H9 (cell line): ENCODE measurements at regions not wholly inside any gene's neighbourhood (a gene's known extent, or its start where the extent isn't known, plus 50 kb on each side); places are given as distances from the start of the nearest gene placed in this dataset.

Experiments
- DNase-seq: peaks from one replicate; pipeline ENCODE4 v3.0.0-alpha.2; 2017
- H2AFZ ChIP-seq: one replicate; pipeline ENCODE4 v1.6.1; 2013; ENCODE audit warnings: mild to moderate bottlenecking, low read length, control low read depth, moderate library complexity
- H2AK5ac ChIP-seq: 2 replicates; pipeline ENCODE4 v1.6.1; 2013; ENCODE audit warnings: low read length, control low read depth, mixed read lengths; ENCODE audit not compliant: insufficient read length
- H2BK120ac ChIP-seq: one replicate; pipeline ENCODE4 v1.6.1; 2013; ENCODE audit warnings: low read depth, mild to moderate bottlenecking, low read length, control low read depth, inconsistent platforms; ENCODE audit not compliant: poor library complexity, severe bottlenecking
- H2BK12ac ChIP-seq: 2 replicates; pipeline ENCODE4 v1.6.1; 2013; ENCODE audit warnings: low read length, control low read depth, mixed read lengths, low read depth; ENCODE audit not compliant: insufficient read length
- H2BK15ac ChIP-seq: 2 replicates; pipeline ENCODE4 v1.6.1; 2013; ENCODE audit warnings: low read depth, low read length, control low read depth
- H2BK20ac ChIP-seq: one replicate; pipeline ENCODE4 v1.6.1; 2013; ENCODE audit warnings: low read depth, mild to moderate bottlenecking, low read length, control low read depth, inconsistent platforms; ENCODE audit not compliant: poor library complexity, severe bottlenecking
- H2BK5ac ChIP-seq: 2 replicates; pipeline ENCODE4 v1.6.1; 2013; ENCODE audit warnings: low read length, control low read depth, mixed read lengths; ENCODE audit not compliant: insufficient read length
- H3K14ac ChIP-seq: 2 replicates; pipeline ENCODE4 v1.6.1; 2013; ENCODE audit warnings: low read length, control low read depth; ENCODE audit not compliant: insufficient read depth
- H3K18ac ChIP-seq: 2 replicates; pipeline ENCODE4 v1.6.1; 2013; ENCODE audit warnings: low read depth, mild to moderate bottlenecking, mixed read lengths, low read length, control low read depth; ENCODE audit not compliant: insufficient read length
- H3K23ac ChIP-seq: 2 replicates; pipeline ENCODE4 v1.6.1; 2013; ENCODE audit warnings: low read length, control low read depth, mixed read lengths, low read depth; ENCODE audit not compliant: insufficient read length
- H3K23me2 ChIP-seq: 2 replicates; pipeline ENCODE4 v1.6.1; 2013; ENCODE audit warnings: low read depth, mild to moderate bottlenecking, mixed read lengths, low read length, control low read depth; ENCODE audit not compliant: insufficient read length, poor library complexity, severe bottlenecking
- H3K27ac ChIP-seq: 2 replicates; pipeline ENCODE4 v1.5.1; 2013; ENCODE audit warnings: low read length, control low read depth, mixed read lengths, low read depth; ENCODE audit not compliant: insufficient read length
- H3K27me3 ChIP-seq: 2 replicates; pipeline ENCODE4 v1.6.1; 2013; ENCODE audit warnings: low read length, control low read depth, inconsistent platforms; ENCODE audit not compliant: insufficient read depth
- H3K4ac ChIP-seq: 2 replicates; pipeline ENCODE4 v1.6.1; 2013; ENCODE audit warnings: low read depth, mild to moderate bottlenecking, control low read depth, inconsistent platforms, low read length, moderate library complexity
- H3K4me1 ChIP-seq: 2 replicates; pipeline ENCODE4 v1.6.1; 2013; ENCODE audit warnings: low read length, control low read depth, inconsistent platforms; ENCODE audit not compliant: insufficient read depth
- H3K4me2 ChIP-seq: 2 replicates; pipeline ENCODE4 v1.6.1; 2013; ENCODE audit warnings: low read length, control low read depth, mixed read lengths; ENCODE audit not compliant: insufficient read length, insufficient read depth
- H3K56ac ChIP-seq: 2 replicates; pipeline ENCODE4 v1.6.1; 2013; ENCODE audit warnings: low read depth, mild to moderate bottlenecking, mixed read lengths, low read length, control low read depth; ENCODE audit not compliant: insufficient read length
- H3K79me1 ChIP-seq: 2 replicates; pipeline ENCODE4 v1.6.1; 2013; ENCODE audit warnings: low read depth, mild to moderate bottlenecking, moderate library complexity, low read length, control low read depth, inconsistent platforms; ENCODE audit not compliant: insufficient read depth, poor library complexity, severe bottlenecking
- H3K79me2 ChIP-seq: 2 replicates; pipeline ENCODE4 v1.6.1; 2013; ENCODE audit warnings: low read length, control low read depth, inconsistent platforms; ENCODE audit not compliant: insufficient read depth
- H3K9ac ChIP-seq: 2 replicates; pipeline ENCODE4 v1.6.1; 2013; ENCODE audit warnings: low read length, control low read depth, mixed read lengths; ENCODE audit not compliant: insufficient read length; ENCODE audit errors: extremely low read depth
- H3K9me3 ChIP-seq: one replicate; pipeline ENCODE4 v1.6.1; 2013; ENCODE audit warnings: low read depth, low read length, inconsistent platforms; ENCODE audit not compliant: control insufficient read depth
- H3T11ph ChIP-seq: one replicate; pipeline ENCODE4 v1.6.1; 2013; ENCODE audit warnings: mild to moderate bottlenecking, low read length, control low read depth, inconsistent platforms
- H4K20me1 ChIP-seq: one replicate; pipeline ENCODE4 v1.6.1; 2013; ENCODE audit not compliant: control insufficient read depth, insufficient read length, insufficient read depth
- H4K5ac ChIP-seq: 2 replicates; pipeline ENCODE4 v1.6.1; 2013; ENCODE audit warnings: low read depth, mild to moderate bottlenecking, mixed read lengths, low read length, control low read depth; ENCODE audit not compliant: insufficient read length
- H4K8ac ChIP-seq: replicated peaks from 2 replicates; pipeline ENCODE4 v1.6.1; 2013; ENCODE audit warnings: low read length, control low read depth, mixed read lengths, low read depth; ENCODE audit not compliant: insufficient read length
- H4K91ac ChIP-seq: 2 replicates; pipeline ENCODE4 v1.6.1; 2013; ENCODE audit warnings: low read depth, mild to moderate bottlenecking, moderate library complexity, mixed read lengths, low read length, control low read depth; ENCODE audit not compliant: insufficient read length
- H3K27ac Mint-ChIP-seq, 3 experiments: 2 replicates in 2 of 3; 3 replicates in 1 of 3; pipeline ENCODE4 v1.8.0; 2020 to 2021; ENCODE audit warnings: mixed read lengths in 3 of 3, mild to moderate bottlenecking in 1 of 3, moderate library complexity in 1 of 3
- H3K27me3 Mint-ChIP-seq: 2 replicates; pipeline ENCODE4 v1.8.0; 2021; ENCODE audit warnings: low read depth, mild to moderate bottlenecking, moderate library complexity, mixed read lengths
- H3K36me3 Mint-ChIP-seq, 3 experiments: 2 replicates in 2 of 3; 3 replicates in 1 of 3; pipeline ENCODE4 v1.8.0; 2020 to 2021; ENCODE audit warnings: low read depth in 3 of 3, mixed read lengths in 3 of 3; ENCODE audit not compliant: insufficient read depth in 1 of 3
- H3K4me1 Mint-ChIP-seq, 2 experiments: 2 replicates each; pipeline ENCODE4 v1.8.0; 2020; ENCODE audit warnings: mixed read lengths in 2 of 2
- H3K4me3 Mint-ChIP-seq, 2 experiments: 2 replicates in 1 of 2; 3 replicates in 1 of 2; pipeline ENCODE4 v1.8.0; 2020 to 2021; ENCODE audit warnings: mild to moderate bottlenecking in 2 of 2, mixed read lengths in 2 of 2, moderate library complexity in 1 of 2
- H3K9me3 Mint-ChIP-seq, 2 experiments: 2 replicates in 1 of 2; 3 replicates in 1 of 2; pipeline ENCODE4 v1.8.0; 2020; ENCODE audit warnings: mild to moderate bottlenecking in 2 of 2, mixed read lengths in 2 of 2, moderate library complexity in 1 of 2
- WGBS: extraction: QIAGEN DNeasy Blood & Tissue Kit; methylation state at CpG from one replicate; pipeline ENCODE4 v1.1.7; 2013; ENCODE audit warnings: missing lambda C conversion rate, low lambda C conversion rate, mixed read lengths; ENCODE audit not compliant: insufficient read length; ENCODE audit errors: extremely low coverage; 5-methylcytosine and 5-hydroxymethylcytosine counted together
- TF ChIP-seq, protein P1 (sequence below): fragments of 200-600 bp; sonication (generic); conservative IDR thresholded peaks from 3 replicates; pipeline ENCODE4 v1.8.0; 2021; ENCODE audit warnings: antibody characterized with exemption, mild to moderate bottlenecking

GRCh38 chr16:17793354-17793753, 322.6 kb upstream of the XYLT1 start:
- no peaks in the 10 kb centered on the region for H3K79me2 ChIP-seq
- no peak overlapping the region for H2BK12ac ChIP-seq
- no peak overlapping the region for H3K18ac ChIP-seq
- H3K4me2 ChIP-seq: no peak overlapping the region
- H2AK5ac ChIP-seq: no peak overlapping the region
- H2BK15ac ChIP-seq: no peak overlapping the region
- H3K56ac ChIP-seq: no peak overlapping the region
- H3K4me1 Mint-ChIP-seq: peaks cover 8 to 9% of the 10 kb centered on the region in 2 experiments
- H3K36me3 Mint-ChIP-seq: no peaks in the 10 kb centered on the region
- H3K27me3 Mint-ChIP-seq: no peaks in the 10 kb centered on the region
- no peak for DNase-seq
- TF ChIP-seq, protein P1, sequence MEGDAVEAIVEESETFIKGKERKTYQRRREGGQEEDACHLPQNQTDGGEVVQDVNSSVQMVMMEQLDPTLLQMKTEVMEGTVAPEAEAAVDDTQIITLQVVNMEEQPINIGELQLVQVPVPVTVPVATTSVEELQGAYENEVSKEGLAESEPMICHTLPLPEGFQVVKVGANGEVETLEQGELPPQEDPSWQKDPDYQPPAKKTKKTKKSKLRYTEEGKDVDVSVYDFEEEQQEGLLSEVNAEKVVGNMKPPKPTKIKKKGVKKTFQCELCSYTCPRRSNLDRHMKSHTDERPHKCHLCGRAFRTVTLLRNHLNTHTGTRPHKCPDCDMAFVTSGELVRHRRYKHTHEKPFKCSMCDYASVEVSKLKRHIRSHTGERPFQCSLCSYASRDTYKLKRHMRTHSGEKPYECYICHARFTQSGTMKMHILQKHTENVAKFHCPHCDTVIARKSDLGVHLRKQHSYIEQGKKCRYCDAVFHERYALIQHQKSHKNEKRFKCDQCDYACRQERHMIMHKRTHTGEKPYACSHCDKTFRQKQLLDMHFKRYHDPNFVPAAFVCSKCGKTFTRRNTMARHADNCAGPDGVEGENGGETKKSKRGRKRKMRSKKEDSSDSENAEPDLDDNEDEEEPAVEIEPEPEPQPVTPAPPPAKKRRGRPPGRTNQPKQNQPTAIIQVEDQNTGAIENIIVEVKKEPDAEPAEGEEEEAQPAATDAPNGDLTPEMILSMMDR: no peak
- H3K9me3 Mint-ChIP-seq: peaks cover 4% of the 10 kb centered on the region in 2 experiments; a peak in 2 of 5 replicates
- peaks cover 2% of the 10 kb centered on the region; the same call in 1 of the 2 replicates for H3K4me1 ChIP-seq
- H3K4me3 Mint-ChIP-seq: no peak overlapping the region
- H3K9ac ChIP-seq: no peak overlapping the region
- no peak overlapping the region for H2BK120ac ChIP-seq
- H2BK5ac ChIP-seq: no peak overlapping the region
- H3K27me3 ChIP-seq: no peaks in the 10 kb centered on the region
- no peak overlapping the region for H4K5ac ChIP-seq
- no peak overlapping the region for H3K27ac ChIP-seq
- no peak overlapping the region for H3K4ac ChIP-seq
- no peak overlapping the region for H3K14ac ChIP-seq
- H3K23me2 ChIP-seq: no peaks in the 10 kb centered on the region
- no peak overlapping the region for H3T11ph ChIP-seq
- no peak overlapping the region for H2BK20ac ChIP-seq
- H3K27ac Mint-ChIP-seq: no peak overlapping the region
- no CpG with 5 or more reads among the region's 1 CpG for WGBS
- H4K20me1 ChIP-seq: no peaks in the 10 kb centered on the region
- no peak overlapping the region for H4K91ac ChIP-seq
- no peak overlapping the region for H2AFZ ChIP-seq
- no peak overlapping the region for H3K23ac ChIP-seq
- H4K8ac ChIP-seq: no peak overlapping the region
- no peaks in the 10 kb centered on the region for H3K79me1 ChIP-seq
- H3K9me3 ChIP-seq: no peaks in the 10 kb centered on the region
